ENCODE measurements at regions not wholly inside any gene's neighbourhood (a gene's known extent, or its start where the extent isn't known, plus 50 kb on each side); places are given as distances from the start of the nearest gene placed in this dataset.

- H3K4me3 ChIP-seq (ENCODE audit: low read depth, low read length), result no peak overlapping the region
- TF ChIP-seq MAX (IDR thresholded peaks at IDR 0.05; ENCODE audit: low read depth, low read length), result peak; percentile 69
- TF ChIP-seq MYC (IDR thresholded peaks at IDR 0.05; ENCODE audit: low read depth, low read length), result peak; percentile 74
- TF ChIP-seq CTCF (IDR thresholded peaks at IDR 0.05; ENCODE audit: low read depth, low read length), result no peak
- DNase-seq (ENCODE audit: low read depth), result peak; percentile 80
These were observed 533.4 kb upstream of the SEMA3D start for GRCh38 chr7:85719981-85720953.

- H3K4me3 ChIP-seq (ENCODE audit: low read depth, low read length), result no peak overlapping the region
- DNase-seq (ENCODE audit: low read depth), result no peak
- TF ChIP-seq MYC (IDR thresholded peaks at IDR 0.05; ENCODE audit: low read depth, low read length) (no peak), POLR2A (IDR thresholded peaks at IDR 0.05; ENCODE audit: extremely low read depth, insufficient read length) (no peak), MAX (IDR thresholded peaks at IDR 0.05; ENCODE audit: low read depth, low read length) (no peak), CTCF (IDR thresholded peaks at IDR 0.05; ENCODE audit: low read depth, low read length) (no peak)
These were observed 529.5 kb upstream of the SEMA3D start for GRCh38 chr7:85716353-85716752.

GRCh38 chr7:85714951-85715350 lies 528.1 kb upstream of the SEMA3D start:
- no peak overlapping the region for H3K4me3 ChIP-seq (ENCODE audit: low read depth, low read length)
- DNase-seq (ENCODE audit: low read depth), result no peak
- TF ChIP-seq MYC (IDR thresholded peaks at IDR 0.05; ENCODE audit: low read depth, low read length) (no peak), POLR2A (IDR thresholded peaks at IDR 0.05; ENCODE audit: extremely low read depth, insufficient read length) (no peak)

- H3K4me3 ChIP-seq (ENCODE audit: low read depth, low read length), result no peak overlapping the region
- no peak for DNase-seq (ENCODE audit: low read depth)
- no peak for TF ChIP-seq MAX (IDR thresholded peaks at IDR 0.05; ENCODE audit: low read depth, low read length)
- no peak for TF ChIP-seq CTCF (IDR thresholded peaks at IDR 0.05; ENCODE audit: low read depth, low read length)
- no peak for TF ChIP-seq MYC (IDR thresholded peaks at IDR 0.05; ENCODE audit: low read depth, low read length)
- no peak for TF ChIP-seq POLR2A (IDR thresholded peaks at IDR 0.05; ENCODE audit: extremely low read depth, insufficient read length)
These were observed 527.3 kb upstream of the SEMA3D start for GRCh38 chr7:85714043-85714578.

GRCh38 chr7:85713171-85713570 lies 526.3 kb upstream of the SEMA3D start:
- TF ChIP-seq MAX (IDR thresholded peaks at IDR 0.05; ENCODE audit: low read depth, low read length) (no peak), POLR2A (IDR thresholded peaks at IDR 0.05; ENCODE audit: extremely low read depth, insufficient read length) (no peak), CTCF (IDR thresholded peaks at IDR 0.05; ENCODE audit: low read depth, low read length) (no peak), MYC (IDR thresholded peaks at IDR 0.05; ENCODE audit: low read depth, low read length) (no peak)

GRCh38 chr7:85711894-85712293 lies 525.0 kb upstream of the SEMA3D start:
- DNase-seq (ENCODE audit: low read depth), result no peak
- H3K4me3 ChIP-seq (ENCODE audit: low read depth, low read length), result no peak overlapping the region
- TF ChIP-seq MYC (IDR thresholded peaks at IDR 0.05; ENCODE audit: low read depth, low read length) (no peak), MAX (IDR thresholded peaks at IDR 0.05; ENCODE audit: low read depth, low read length) (no peak), POLR2A (IDR thresholded peaks at IDR 0.05; ENCODE audit: extremely low read depth, insufficient read length) (no peak), CTCF (IDR thresholded peaks at IDR 0.05; ENCODE audit: low read depth, low read length) (no peak)

More at GRCh38 chr7:85713171-85713570, 526.3 kb upstream of the SEMA3D start:
- no peak overlapping the region for H3K4me3 ChIP-seq (ENCODE audit: low read depth, low read length)
- DNase-seq (ENCODE audit: low read depth), result no peak

Measured in NB4 (cell line).